ENCODE measurements at regions not wholly inside any gene's neighbourhood (a gene's known extent, or its start where the extent isn't known, plus 50 kb on each side); places are given as distances from the start of the nearest gene placed in this dataset.

DNA sequence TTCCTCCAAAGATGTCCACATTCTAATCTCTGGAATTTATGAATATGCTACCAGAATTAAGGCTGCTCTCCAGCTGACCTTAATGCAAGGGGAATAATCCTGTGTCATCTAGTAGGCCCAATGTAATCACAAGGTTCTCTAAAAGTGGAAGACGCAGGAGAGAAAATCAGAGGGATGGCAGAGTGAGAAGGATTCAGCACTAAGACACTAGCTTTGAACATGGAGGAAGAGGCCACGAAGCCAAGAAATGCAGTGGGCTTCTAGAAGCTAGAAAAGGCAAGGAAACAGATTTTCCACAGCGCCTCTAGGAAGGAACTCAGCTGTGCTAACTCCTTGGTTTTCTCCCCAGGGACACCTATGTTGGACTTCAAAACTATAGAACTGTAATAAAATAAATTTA is 240.7 kb upstream of the TRAM1L1 start:
- DNase-seq (ENCODE audit: low read depth): no peak

DNA sequence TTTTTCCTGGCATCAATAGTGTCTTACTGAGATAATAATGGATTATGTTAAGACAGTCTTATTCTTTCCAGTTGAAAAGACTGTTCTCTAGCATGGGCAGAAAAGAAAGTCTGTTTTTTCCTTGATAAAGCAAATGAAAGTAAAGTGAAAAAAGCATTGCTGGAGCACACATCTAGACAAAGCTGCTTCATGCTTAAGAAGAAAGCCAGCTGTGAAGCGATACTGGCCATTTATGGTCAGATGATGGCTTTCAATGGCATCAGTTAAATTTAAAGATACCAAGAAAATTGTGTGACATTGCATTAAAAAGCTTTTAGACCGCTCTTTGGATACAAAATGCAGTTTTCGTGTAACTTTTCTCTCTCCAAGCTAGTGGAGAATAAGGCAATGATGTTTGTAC is 242.1 kb upstream of the TRAM1L1 start:
- DNase-seq (ENCODE audit: low read depth): no peak

DNA sequence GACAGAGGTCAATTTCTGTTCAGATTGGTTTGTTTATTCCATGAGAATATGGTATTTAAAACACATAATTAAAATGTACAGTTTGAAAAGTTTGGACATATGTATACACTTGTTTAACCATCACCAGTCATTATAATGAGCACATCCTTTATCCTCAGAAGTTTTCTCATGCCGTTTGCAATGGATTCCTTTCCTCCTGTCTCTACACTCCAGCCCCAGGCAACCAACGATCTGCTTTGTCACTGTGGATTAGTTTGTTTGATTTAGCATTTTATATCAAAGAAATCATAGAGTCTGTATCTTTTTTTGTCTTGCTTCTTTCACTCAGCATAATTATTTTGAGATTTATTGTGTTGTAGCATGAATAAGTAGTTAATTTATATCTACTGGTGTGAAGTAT is 243.0 kb upstream of the TRAM1L1 start:
- DNase-seq (ENCODE audit: low read depth): no peak

DNA sequence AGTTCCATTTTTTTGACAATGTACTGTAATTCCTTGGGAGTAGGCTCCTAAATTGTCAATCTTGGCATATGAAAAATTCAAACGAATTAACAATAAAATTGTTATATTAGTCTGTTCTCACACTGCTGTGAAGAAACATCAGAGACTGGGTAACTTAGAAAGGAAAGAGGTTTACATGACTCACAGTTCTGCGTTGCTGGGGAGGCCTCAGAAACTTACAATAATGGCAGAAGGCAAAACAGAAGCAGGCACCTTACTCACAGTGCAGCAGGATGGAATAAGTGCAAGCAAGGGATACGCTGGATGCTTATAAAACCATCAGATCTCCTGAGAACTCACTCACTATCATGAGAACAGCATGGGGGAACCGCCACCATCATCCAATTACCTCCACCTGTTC is 246.4 kb upstream of the TRAM1L1 start:
- DNase-seq (ENCODE audit: low read depth): no peak

DNA sequence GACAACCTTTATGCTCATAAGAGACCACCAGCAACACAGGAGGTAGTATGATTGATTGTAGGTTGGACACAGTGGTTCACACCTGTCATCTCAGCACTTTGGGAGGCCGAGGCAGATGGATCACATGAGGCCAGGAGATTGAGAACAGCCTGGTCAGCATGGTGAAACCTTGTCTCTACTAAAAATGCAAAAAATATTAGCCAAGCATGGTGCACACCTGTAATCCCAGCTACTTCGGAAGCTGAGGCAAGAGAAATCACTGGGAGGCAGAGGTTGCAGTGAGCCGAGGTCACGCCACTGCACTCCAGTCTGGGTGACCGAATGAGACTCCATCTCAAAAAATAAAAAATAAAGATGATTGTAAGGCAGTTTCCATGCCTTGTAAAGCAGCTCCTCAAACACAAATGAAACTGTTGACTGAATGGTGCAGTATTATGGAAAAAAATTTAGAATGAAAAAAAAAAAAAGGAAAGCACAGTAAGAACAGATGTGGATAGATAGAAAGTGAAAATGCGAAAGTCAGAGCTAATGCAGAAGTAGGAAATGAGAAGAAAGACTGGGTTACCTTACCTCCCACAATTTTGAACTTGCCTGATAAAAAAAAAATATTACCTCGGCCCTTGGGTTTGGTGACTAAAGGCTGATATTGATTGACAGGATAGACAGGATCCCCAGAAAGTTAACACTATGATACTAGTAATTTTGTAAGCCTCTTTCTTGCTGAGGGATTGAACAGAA is 249.2 kb upstream of the TRAM1L1 start:
- no peak for DNase-seq (ENCODE audit: low read depth)

DNA sequence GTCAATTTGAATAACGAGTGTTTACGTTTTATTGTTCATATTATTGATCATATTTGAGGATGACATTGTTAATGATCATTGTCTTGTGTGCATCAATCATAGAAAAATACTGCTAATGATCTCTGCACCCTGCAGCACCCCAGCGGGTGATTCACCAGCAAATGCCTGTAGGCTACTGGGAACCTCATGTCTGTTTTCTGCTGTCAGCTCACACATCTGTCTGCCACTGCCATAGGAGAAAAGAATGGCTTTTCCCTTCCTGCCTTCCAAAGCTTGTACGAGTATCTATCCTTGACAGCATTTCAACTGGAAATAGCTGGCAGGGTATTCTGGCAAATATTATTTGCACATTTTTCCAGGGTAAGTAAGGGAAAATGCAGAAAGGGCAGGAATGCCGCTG is 272.1 kb upstream of the TRAM1L1 start:
- no peak for DNase-seq (ENCODE audit: low read depth)

DNA sequence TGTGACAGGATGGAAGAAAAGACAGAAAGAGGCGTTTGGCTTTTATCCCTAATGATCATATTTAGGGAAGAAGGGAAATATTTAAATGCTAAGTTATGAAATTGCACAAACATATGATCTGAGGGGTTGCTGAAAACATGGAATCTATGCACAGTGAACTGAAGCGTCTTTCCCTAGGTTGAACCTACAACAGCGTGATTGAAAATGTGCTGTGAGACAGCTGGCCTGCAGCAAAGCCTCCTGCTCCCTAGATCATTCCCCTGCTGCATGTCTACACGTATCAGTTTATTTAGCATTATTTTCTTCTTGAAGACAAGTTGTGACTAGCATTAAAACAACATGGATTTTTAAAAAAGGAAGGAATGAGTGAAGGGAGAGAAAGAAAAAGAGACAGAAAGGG is 272.5 kb upstream of the TRAM1L1 start:
- no peak for DNase-seq (ENCODE audit: low read depth)

DNA sequence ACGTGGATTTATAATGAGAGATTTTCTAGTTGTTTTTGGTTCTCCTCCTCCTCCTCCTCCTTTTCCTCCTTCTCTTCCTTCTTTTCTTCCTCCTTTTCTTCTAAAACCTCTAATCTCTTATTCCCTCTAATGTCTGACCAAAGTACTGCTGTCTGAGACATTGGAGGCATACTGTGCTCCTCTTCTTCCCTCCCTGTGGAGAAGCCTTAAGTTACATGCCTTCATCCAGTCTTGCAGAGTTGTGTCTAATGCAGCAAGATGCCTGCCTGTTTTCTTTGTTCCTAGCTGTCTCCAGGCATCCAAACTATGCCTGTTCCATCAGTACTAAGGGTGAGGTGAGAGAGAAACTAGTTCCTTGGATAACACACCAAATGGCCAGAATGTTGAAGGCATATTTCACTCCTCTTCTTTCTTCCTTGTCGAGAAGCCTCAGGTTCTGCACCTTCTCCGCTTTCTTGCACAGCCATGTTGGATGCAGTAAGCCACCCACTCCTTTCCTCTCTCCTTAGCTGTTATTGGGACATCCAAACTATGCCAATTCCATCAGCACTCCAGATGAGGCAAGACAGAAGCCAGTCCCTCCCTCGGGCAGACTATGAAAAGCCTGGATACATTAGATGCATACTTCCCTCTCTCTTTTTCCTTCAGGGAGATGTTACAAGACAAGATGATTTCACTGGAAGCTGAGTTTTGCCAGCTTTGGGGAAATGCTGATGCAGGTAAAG is 285.7 kb upstream of the TRAM1L1 start:
- DNase-seq (ENCODE audit: low read depth): no peak

DNA sequence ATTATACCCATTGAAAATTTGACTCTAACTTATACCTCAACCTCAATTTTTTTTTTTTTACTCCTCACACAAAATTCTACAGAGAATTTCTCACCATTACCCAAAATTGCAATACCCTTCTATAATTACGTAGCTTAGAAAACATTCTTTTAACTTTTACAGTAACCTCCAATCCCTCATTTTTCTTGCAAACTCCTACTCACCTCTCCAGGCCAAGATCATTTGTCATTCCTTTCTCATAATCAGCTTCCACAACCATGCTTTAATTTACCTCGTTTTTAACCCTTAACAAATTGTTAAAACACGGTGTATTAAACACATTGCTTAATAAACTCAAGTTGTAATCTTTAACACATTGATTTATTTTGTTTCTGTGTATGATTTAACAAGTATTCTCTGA is 289.7 kb upstream of the TRAM1L1 start:
- no peak for DNase-seq (ENCODE audit: low read depth)

DNA sequence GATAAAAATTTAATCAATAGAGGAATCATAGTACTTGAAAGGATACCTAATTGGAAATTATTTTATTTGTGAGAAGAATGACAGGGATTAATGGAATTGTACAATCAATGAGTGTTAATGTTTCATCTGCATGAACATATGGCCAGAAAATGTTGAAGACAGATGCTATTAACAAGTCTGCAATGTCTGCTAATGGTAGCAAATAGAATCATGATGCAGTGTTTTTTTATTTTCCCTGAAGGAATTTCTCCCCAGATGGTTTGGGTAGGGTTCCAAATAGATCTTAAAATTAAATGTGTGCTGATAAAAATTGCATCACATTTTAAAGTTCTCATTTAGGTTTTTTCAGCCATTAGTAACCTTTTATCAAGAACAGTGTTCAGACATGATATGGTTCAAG is 291.3 kb upstream of the TRAM1L1 start:
- DNase-seq (ENCODE audit: low read depth): no peak

DNA sequence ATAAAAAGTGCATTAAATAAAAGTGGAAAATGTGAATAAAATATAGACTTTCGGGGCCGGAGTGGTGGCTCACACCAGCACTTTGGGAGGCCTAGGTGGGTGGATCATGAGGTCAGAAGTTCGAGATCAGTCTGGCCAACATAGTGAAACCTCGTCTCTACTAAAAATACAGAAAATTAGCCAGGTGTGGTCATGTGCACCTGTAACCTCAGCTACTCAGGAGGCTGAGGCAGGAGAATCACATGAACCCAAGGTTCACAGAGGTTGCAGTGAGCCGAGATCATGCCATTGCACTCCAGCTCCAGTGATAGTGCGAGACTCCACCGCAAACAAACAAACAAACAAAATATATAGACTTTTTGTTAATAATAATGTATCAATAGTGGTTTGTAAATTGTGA is 293.6 kb upstream of the TRAM1L1 start:
- no peak for DNase-seq (ENCODE audit: low read depth)

DNA sequence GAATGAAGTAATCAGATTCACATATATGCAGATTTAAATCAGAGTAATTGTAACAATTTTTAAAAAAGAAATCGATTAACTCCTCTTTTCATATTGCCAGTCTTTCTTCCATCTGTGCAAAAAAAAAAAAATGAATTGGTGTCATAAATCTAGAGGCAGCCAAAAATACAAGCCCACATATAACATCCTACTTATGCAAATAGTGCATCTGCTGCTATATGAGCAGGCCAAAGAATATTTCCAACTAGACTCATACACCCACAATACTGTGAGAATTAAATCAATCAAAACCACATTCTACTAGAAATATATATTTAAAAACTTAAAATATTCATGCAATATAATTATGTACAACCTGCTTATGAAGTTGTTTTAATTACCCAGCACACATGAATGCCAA is 298.1 kb upstream of the TRAM1L1 start:
- no peak for DNase-seq (ENCODE audit: low read depth)

DNA sequence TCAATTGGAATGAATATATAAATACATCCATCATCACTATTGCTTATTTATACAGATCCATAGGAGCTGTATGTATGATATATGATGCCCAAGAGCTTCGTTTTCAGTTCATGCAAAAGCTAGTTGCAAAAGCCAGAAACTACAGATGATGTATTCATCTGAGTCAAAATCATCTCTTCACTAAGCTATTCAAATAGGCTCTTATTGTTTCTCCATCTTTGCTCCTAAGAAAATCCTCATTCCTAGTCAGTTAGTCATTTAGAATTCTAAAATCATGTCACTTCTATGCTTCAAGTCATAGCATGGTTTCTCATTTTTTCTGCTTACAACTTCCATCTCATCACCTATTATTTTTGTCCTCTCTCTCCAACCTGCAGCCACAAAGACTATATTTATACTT is 300.1 kb upstream of the TRAM1L1 start:
- no peak for DNase-seq (ENCODE audit: low read depth)

DNA sequence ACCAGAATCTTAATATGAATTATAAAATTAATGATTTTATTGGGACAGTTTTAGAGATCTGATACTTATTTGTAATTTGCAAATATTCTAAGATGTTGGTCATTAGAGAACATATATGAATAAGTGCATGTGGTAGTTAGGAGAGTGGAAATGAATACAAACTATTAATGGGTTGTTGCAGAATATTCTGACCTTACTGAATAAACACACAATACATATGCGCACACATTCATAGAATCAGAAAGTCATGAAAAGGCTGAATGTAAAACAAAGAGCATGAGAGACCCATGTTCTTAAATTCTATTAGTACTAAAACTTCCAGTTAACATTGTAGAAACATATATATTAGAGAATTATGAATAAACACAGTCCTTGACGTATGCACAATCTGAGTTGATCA is 301.7 kb upstream of the TRAM1L1 start:
- no peak for DNase-seq (ENCODE audit: low read depth)

DNA sequence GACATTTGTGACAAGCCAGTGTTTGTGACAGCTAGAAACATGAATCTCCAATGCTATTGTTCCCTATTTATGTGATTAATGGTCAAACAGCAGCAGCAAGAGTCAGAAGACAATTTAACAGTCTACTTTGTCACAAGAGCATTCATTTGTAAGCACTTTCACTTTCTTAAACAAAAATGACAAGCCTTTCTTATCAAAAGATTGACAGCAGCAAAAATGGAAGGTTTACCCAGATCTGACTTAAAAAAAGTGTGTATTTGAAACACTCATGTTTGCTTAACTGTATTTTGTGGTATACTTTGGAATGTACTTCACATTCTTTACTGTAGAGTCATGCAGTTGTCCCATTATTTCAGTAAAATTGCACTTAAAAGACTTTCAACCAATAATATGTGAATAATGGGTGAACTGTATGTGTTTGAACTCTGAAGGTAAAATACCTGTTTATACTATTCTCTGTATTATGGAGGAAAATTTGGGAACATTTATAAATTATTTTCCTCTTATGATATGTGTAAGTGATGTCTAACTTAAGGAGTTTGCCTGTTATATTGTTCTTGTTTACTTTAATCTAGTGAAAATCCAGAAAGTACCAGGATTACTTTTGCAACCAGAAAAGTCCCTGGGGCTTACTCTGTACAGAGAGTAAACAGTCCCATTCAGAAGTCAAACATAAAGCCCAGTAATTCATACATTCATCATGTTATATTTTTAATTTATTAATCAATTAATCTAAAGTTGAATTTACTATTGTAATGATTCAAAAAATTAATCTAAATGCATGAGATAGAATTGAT is 314.9 kb upstream of the TRAM1L1 start:
- DNase-seq (ENCODE audit: low read depth): no peak

DNA sequence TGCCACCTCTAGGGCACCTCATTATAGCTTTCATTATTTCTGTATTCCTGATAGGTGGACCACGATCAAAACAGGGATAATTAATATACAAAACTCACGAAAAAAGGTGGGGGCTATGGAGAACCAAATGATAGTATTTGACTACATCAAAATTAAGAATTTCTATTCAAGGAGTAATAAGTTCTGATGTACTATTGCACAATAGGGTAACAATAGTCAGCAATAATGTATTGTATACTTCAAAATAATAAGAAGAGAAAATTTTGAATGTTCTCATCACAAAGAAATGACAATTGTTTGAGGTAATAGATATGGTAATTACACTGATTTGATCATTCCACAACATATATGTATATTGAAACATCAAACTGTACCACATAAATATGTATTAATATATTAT is 327.3 kb upstream of the TRAM1L1 start:
- no peak for DNase-seq (ENCODE audit: low read depth)

DNA sequence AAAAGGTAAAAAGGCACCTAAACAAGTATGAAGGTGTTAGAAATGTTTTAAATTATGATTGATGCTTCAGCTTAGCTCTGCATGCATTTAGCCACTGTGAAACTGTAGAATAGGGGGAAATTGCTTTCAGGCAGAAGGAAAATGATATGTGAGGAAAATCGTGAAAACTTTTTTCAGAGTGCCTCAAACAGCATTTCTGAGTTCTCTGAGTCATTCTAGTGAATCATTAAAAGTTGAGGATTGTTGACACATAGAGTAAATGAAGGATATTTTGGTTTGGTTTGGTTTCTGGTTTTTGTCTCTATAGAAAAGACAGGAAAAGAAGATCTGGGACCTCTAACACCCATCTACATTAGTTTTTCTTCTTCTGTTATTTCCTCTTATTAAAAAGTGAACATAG is 332.5 kb upstream of the TRAM1L1 start:
- no peak for DNase-seq (ENCODE audit: low read depth)

DNA sequence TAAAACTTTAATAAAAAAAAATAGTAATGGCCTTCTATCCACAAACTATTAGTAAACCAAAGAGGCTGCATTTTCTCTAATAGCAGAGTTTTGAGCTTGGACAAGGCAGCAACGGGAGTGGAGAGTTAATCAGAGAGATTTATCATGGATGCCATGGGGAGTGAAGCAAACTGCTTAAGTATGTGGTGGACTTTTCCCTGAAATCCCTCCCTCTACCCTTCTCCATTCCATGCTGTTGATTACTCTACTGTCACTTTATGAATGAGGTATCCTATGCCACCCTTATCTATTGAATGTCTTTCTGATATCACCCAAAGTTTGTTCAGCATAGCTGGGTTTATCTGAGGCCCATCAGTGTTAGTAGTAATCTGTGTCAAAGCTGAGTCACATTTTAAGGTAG is 335.6 kb upstream of the TRAM1L1 start:
- no peak for DNase-seq (ENCODE audit: low read depth)

DNA sequence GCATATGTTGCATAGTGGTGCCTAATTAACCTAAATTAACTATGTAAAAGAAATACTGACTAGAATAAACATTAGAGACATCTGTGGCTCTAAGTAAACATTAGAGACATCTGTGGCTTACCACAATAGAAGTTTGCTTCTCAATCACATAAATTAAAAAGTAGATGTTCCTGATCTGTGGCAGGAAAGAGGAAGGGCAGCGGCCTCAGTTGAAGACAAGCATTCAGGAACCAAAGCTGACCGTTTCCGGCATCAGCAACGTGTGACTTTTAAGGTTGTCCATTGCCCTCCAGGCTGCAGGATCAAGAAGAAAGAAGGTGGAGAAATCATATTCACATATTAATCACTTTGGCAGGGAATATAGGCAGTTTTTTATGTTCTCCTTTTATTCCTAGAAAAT is 336.3 kb upstream of the TRAM1L1 start:
- no peak for DNase-seq (ENCODE audit: low read depth)

DNA sequence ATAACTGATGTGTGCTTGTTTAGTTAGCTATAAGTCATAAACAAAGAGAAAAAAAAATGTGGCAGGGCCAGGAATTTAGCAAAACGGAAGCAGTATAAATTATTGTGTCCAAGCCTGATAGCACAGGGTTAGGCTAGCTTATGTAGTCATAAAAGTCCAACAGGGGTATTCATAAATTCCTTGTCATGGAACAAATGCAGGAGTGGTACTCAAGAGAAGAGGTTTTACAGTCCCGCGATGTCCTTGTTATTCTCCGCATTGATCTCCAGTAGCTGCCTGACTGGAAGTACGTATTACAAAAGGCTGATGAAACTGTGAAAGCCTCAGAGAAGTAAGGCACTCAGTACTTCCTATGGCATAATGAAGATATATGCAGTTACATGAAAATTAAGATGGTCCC is 336.9 kb upstream of the TRAM1L1 start:
- DNase-seq (ENCODE audit: low read depth): no peak

DNA sequence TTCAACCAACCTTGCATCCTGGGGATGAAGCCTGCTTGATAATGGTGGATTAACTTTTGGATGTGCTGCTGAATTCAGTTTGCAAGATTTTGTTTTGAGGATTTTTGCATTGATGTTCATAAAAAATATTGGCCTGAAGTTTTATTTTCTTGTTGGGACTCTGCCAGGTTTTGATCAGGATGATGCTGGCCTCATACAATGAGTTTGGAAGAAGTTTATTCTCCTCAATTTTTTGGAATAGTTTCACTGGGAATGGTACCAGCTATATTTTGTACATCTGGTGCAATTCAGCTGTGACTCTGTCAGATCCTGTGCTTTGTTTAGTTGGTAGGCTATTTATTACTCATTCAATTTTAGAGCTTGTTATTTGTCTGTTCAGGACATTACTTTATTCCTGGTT is 340.3 kb upstream of the TRAM1L1 start:
- DNase-seq (ENCODE audit: low read depth): no peak

DNA sequence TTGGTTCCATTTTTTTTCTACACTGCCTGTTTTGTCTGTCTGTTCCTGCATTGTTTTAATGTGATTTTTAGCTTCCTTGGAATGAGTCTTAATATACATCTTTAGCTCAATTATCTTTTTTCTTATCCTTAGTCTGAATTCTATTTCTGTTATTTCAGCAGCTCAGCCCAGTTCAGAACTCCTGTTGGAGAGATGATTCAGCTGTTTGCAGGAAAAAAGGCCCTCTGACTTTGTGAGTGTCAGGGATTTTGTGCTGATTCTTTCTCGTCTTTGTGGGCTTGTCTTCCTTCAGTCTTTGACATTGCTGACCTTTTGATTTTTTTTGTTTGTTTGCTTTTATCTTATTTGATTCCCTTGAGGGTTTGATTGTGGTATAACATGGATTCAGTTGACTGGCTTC is 343.2 kb upstream of the TRAM1L1 start:
- DNase-seq (ENCODE audit: low read depth): no peak

DNA sequence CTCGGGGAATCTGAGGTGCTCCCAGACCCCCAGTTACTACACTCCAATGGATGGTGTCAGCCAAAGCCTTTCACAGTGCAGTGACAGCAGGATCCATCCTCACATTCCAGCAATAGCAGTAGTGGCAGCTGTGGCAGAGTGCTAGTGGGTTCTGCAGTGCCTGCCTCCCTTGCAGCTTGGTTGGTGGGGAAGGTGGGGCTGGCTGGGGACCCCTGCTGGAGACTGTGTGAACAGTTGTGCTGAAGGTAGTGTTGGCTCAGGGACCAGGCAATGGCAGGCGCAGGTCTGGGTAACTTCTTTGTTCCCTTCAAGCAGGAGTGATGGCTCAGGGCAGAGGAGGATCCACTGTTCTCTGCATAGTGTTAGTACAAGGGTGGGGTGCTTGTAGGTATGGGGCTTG is 343.7 kb upstream of the TRAM1L1 start:
- no peak for DNase-seq (ENCODE audit: low read depth)

Measured in GM04504 (cell line).